ENCODE measurements at regions not wholly inside any gene's neighbourhood (a gene's known extent, or its start where the extent isn't known, plus 50 kb on each side); places are given as distances from the start of the nearest gene placed in this dataset.

- DNase-seq, result no peak
Measured at GRCh38 chr2:7961550-7961949, 720.3 kb upstream of the ID2 start.

GRCh38 chr2:7962161-7962560 lies 719.7 kb upstream of the ID2 start:
- DNase-seq, result no peak

- no peak for DNase-seq
Measured at GRCh38 chr2:7963787-7964186, 718.1 kb upstream of the ID2 start.

GRCh38 chr2:7966032-7966431 lies 715.8 kb upstream of the ID2 start:
- DNase-seq, result no peak

- DNase-seq, result no peak
Measured at GRCh38 chr2:7967707-7968405, 714.0 kb upstream of the ID2 start.

- DNase-seq, result no peak
Measured at GRCh38 chr2:7969756-7970515, 711.9 kb upstream of the ID2 start.

GRCh38 chr2:7971248-7971647 lies 710.6 kb upstream of the ID2 start:
- no peak for DNase-seq

GRCh38 chr2:7971841-7972240 lies 710.0 kb upstream of the ID2 start:
- no peak for DNase-seq

- DNase-seq, result no peak
Measured at GRCh38 chr2:7972670-7973069, 709.2 kb upstream of the ID2 start.

GRCh38 chr2:7973801-7974480 lies 707.9 kb upstream of the ID2 start:
- no peak for DNase-seq

- DNase-seq, result no peak
Measured at GRCh38 chr2:7974936-7975335, 706.9 kb upstream of the ID2 start.

GRCh38 chr2:7976206-7976605 lies 705.6 kb upstream of the ID2 start:
- no peak for DNase-seq

GRCh38 chr2:7977981-7978380 lies 703.9 kb upstream of the ID2 start:
- DNase-seq, result no peak

- no peak for DNase-seq
Measured at GRCh38 chr2:7982054-7982453, 699.8 kb upstream of the ID2 start.

- no peak for DNase-seq
Measured at GRCh38 chr2:7983451-7983850, 698.4 kb upstream of the ID2 start.

- no peak for DNase-seq
Measured at GRCh38 chr2:7983912-7984311, 697.9 kb upstream of the ID2 start.

- no peak for DNase-seq
Measured at GRCh38 chr2:7984693-7985353, 697.0 kb upstream of the ID2 start.

GRCh38 chr2:7986431-7986830 lies 695.4 kb upstream of the ID2 start:
- DNase-seq, result no peak

GRCh38 chr2:7987992-7988391 lies 693.9 kb upstream of the ID2 start:
- no peak for DNase-seq

- DNase-seq, result no peak
Measured at GRCh38 chr2:7988440-7988839, 693.4 kb upstream of the ID2 start.

- DNase-seq, result no peak
Measured at GRCh38 chr2:7989823-7990222, 692.0 kb upstream of the ID2 start.

GRCh38 chr2:7992612-7993602 lies 688.9 kb upstream of the ID2 start:
- DNase-seq, result no peak

Data from CD4-positive, alpha-beta T cell treated with Interferon gamma for 1 hour (primary cell).